BE2C (cell line): ENCODE measurements at regions not wholly inside any gene's neighbourhood (a gene's known extent, or its start where the extent isn't known, plus 50 kb on each side); places are given as distances from the start of the nearest gene placed in this dataset.
A peak's percentile ranks its signal among the peaks of the same experiment; 100 is the strongest.

Experiments used
- DNase-seq: peaks from one replicate; pipeline ENCODE4 v3.0.0-alpha.2; 2020
- H3K27me3 ChIP-seq: fragments of 250-450 bp; sonication (Bioruptor Pico); 2 replicates; pipeline ENCODE4 v1.5.1; 2020; ENCODE audit warnings: mild to moderate bottlenecking
- H3K36me3 ChIP-seq: fragments of 250-450 bp; sonication (Bioruptor Pico); 2 replicates; pipeline ENCODE4 v1.5.1; 2020; ENCODE audit warnings: mild to moderate bottlenecking
- H3K4me1 ChIP-seq: fragments of 250-450 bp; sonication (Bioruptor Pico); 2 replicates; pipeline ENCODE4 v1.5.1; 2020
- H3K4me3 ChIP-seq: 2 replicates; pipeline ENCODE4 v1.5.1; 2011; ENCODE audit warnings: low read depth, low read length
- H3K9me3 ChIP-seq: fragments of 250-450 bp; sonication (Bioruptor Pico); 2 replicates; pipeline ENCODE4 v1.5.1; 2020
- TF ChIP-seq, protein P1 (sequence below): IDR thresholded peaks from 2 replicates; pipeline ENCODE4 v1.5.1; 2012; ENCODE audit warnings: mild to moderate bottlenecking, low read depth, low read length

GRCh38 chr7:10720042-10720441, 253.6 kb upstream of the PHF14 start:
- TF ChIP-seq, protein P1, sequence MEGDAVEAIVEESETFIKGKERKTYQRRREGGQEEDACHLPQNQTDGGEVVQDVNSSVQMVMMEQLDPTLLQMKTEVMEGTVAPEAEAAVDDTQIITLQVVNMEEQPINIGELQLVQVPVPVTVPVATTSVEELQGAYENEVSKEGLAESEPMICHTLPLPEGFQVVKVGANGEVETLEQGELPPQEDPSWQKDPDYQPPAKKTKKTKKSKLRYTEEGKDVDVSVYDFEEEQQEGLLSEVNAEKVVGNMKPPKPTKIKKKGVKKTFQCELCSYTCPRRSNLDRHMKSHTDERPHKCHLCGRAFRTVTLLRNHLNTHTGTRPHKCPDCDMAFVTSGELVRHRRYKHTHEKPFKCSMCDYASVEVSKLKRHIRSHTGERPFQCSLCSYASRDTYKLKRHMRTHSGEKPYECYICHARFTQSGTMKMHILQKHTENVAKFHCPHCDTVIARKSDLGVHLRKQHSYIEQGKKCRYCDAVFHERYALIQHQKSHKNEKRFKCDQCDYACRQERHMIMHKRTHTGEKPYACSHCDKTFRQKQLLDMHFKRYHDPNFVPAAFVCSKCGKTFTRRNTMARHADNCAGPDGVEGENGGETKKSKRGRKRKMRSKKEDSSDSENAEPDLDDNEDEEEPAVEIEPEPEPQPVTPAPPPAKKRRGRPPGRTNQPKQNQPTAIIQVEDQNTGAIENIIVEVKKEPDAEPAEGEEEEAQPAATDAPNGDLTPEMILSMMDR = peak; percentile 40
- Histone ChIP-seq H3K9me3 (no peaks in the 10 kb centered on the region), H3K4me3 (no peak overlapping the region), H3K36me3 (no peaks in the 10 kb centered on the region), H3K27me3 (no peaks in the 10 kb centered on the region), H3K4me1 (peaks cover under 1% of the 10 kb centered on the region)
- DNase-seq = no peak

DNA sequence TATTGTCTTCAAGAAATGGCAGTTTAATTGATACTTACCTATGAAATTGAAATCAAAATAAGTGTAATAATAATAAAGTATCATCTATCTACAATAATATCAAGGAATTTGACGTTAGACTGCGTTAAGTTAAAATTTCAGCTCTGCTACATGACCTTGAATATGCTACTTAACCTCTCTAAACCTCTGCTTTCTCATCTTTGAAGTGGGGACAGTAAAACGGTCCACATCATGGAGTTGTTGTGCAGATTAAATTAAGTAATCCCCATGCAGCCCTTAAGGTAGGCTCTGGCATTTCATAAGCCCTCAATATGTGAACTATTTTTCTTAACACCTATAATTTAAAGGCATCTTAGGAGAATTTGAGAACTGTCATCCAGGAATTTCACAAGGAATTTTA, 252.4 kb upstream of the PHF14 start:
- H3K36me3 ChIP-seq = no peaks in the 10 kb centered on the region
- H3K4me1 ChIP-seq = no peaks in the 10 kb centered on the region
- DNase-seq = no peak
- no peaks in the 10 kb centered on the region for H3K9me3 ChIP-seq
- no peak overlapping the region for H3K4me3 ChIP-seq
- no peaks in the 10 kb centered on the region for H3K27me3 ChIP-seq
- TF ChIP-seq, protein P1 = no peak

DNA sequence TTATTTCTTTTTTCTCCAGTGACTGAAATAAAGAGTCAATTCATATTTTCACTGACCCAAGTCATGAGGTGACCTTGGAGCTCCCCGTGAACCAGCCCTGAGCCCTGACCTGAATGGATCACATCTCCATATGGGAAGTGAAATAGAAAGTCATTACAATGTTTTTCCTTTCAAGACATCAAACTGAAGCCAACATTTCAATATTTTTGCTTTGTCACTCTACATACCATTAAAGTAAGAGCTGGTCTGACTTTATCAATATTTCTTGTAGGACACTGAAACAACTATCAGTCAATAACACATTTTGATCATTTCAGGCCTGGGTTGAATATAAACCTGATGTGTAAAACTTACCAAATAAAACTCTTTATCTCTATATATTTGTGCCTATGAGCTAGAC, 249.8 kb upstream of the PHF14 start:
- no peaks in the 10 kb centered on the region for H3K27me3 ChIP-seq
- no peak for DNase-seq
- H3K4me1 ChIP-seq = no peaks in the 10 kb centered on the region
- TF ChIP-seq, protein P1 = no peak
- no peaks in the 10 kb centered on the region for H3K36me3 ChIP-seq
- no peak overlapping the region for H3K4me3 ChIP-seq
- no peaks in the 10 kb centered on the region for H3K9me3 ChIP-seq

DNA sequence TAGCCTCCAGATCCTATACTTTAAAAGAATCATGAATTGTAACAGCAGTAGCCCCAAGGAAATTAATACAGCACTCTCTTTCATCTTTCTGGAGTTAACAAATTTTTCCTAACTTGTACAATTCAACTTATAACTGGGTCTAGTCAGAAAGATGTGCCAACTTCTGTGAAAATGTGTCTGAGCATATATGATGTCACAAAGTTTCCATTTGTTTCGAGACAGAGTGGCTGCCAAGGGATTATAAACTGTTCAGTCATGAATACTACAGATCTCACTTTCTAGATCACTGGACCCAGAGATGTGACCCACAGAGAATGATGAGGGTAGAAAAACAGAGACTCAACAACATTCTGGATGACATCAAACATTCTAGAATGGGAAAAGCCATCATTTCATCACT, 249.2 kb upstream of the PHF14 start:
- no peak overlapping the region for H3K4me3 ChIP-seq
- no peaks in the 10 kb centered on the region for H3K9me3 ChIP-seq
- H3K36me3 ChIP-seq = no peaks in the 10 kb centered on the region
- no peaks in the 10 kb centered on the region for H3K4me1 ChIP-seq
- no peak for DNase-seq
- TF ChIP-seq, protein P1 = no peak
- no peaks in the 10 kb centered on the region for H3K27me3 ChIP-seq

DNA sequence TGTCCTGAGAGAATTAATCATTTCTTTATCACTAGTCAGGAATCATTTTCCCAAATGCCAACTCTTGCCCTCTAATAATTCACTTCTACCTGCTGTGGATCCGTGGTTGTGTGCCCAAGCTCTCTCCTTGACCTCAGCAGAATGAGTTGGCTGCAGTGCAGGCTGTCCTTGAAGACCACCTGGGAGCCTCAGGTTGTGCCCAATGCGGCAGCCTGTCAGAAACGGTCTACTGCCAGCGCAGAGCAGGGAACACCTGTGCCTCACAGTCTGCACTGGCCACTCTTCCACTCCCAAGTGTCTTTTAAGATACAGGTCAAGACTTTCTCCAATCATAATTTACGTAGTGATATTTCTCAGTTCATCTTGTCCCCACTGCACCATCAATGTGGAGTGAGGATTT, 246.0 kb upstream of the PHF14 start:
- H3K27me3 ChIP-seq = no peaks in the 10 kb centered on the region

DNA sequence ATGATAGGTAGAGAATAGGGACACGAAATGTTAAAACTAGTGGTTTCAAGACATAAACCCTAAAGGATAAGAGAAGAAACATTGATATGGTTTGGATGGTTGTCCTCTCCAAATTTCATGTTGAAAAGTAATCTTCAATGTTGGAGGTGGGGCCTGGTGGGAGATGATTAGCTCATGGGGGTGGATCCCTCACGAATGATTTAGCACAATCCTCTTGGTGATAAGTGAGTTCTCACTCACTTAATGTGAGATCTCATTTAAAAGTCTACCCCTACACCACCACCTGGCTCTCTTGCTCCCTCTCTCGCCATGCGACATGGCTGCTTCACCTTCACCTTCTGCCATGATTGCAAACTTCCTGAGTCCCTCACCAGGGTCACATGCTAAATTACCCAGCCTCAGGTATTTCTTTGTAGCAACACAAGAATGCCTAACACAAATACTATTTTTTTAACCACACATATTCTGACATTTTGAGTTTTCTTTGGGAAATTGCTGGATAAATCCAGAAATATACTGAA, 242.4 kb upstream of the PHF14 start:
- no peak for DNase-seq
- Histone ChIP-seq H3K4me1 (no peaks in the 10 kb centered on the region), H3K36me3 (no peaks in the 10 kb centered on the region), H3K27me3 (no peaks in the 10 kb centered on the region), H3K4me3 (no peak overlapping the region), H3K9me3 (no peaks in the 10 kb centered on the region)
- TF ChIP-seq, protein P1 = no peak

More for the DNA sequence above, 246.0 kb upstream of the PHF14 start:
- TF ChIP-seq, protein P1 = no peak
- Histone ChIP-seq H3K4me3 (no peak overlapping the region), H3K36me3 (no peaks in the 10 kb centered on the region), H3K4me1 (no peaks in the 10 kb centered on the region), H3K9me3 (no peaks in the 10 kb centered on the region)
- no peak for DNase-seq
